ENCODE measurements at regions not wholly inside any gene's neighbourhood (a gene's known extent, or its start where the extent isn't known, plus 50 kb on each side); places are given as distances from the start of the nearest gene placed in this dataset.

- Histone ChIP-seq H3K79me1 (ENCODE audit: insufficient read depth, low read depth, low read length, poor library complexity, severe bottlenecking) (no peaks in the 10 kb centered on the region), H3K18ac (ENCODE audit: insufficient read length, low read depth, low read length) (no peak overlapping the region), H3K23ac (ENCODE audit: insufficient read length, low read depth, low read length) (no peak overlapping the region), H3K27ac (ENCODE audit: insufficient read length, low read depth, low read length) (no peak overlapping the region), H4K20me1 (ENCODE audit: control insufficient read depth, insufficient read depth, insufficient read length) (no peaks in the 10 kb centered on the region), H2BK5ac (ENCODE audit: insufficient read length, low read length) (no peak overlapping the region), H3K9me3 (ENCODE audit: control insufficient read depth, low read depth, low read length) (no peaks in the 10 kb centered on the region), H2BK120ac (ENCODE audit: low read depth, low read length, poor library complexity, severe bottlenecking) (no peak overlapping the region), H2BK12ac (ENCODE audit: insufficient read length, low read depth, low read length) (no peak overlapping the region), H4K91ac (ENCODE audit: insufficient read length, low read depth, low read length) (no peak overlapping the region), H2AK5ac (ENCODE audit: insufficient read length, low read length) (no peak overlapping the region), H4K5ac (ENCODE audit: insufficient read length, low read depth, low read length) (no peak overlapping the region), H2BK20ac (ENCODE audit: low read depth, low read length, poor library complexity, severe bottlenecking) (no peak overlapping the region), H3K23me2 (ENCODE audit: insufficient read length, low read depth, low read length, poor library complexity, severe bottlenecking) (no peaks in the 10 kb centered on the region), H3K9ac (ENCODE audit: extremely low read depth, insufficient read length, low read length) (no peak overlapping the region), H2AFZ (ENCODE audit: low read length) (no peak overlapping the region), H3K79me2 (ENCODE audit: insufficient read depth, low read length) (no peaks in the 10 kb centered on the region), H3K4me2 (ENCODE audit: insufficient read depth, insufficient read length, low read length) (no peak overlapping the region), H3K4ac (ENCODE audit: low read depth, low read length) (no peak overlapping the region), H3K4me1 (ENCODE audit: insufficient read depth, low read length) (no peaks in the 10 kb centered on the region), H3K14ac (ENCODE audit: insufficient read depth, low read length) (no peak overlapping the region), H2BK15ac (ENCODE audit: low read depth, low read length) (no peak overlapping the region), H4K8ac (replicated peaks; ENCODE audit: insufficient read length, low read depth, low read length) (no peak overlapping the region), H3T11ph (ENCODE audit: low read length) (no peak overlapping the region), H3K56ac (ENCODE audit: insufficient read length, low read depth, low read length) (no peak overlapping the region), H3K27me3 (ENCODE audit: insufficient read depth, low read length) (no peaks in the 10 kb centered on the region)
- H3K9me3 Mint-ChIP-seq = peaks cover 5 to 7% of the 10 kb centered on the region in 2 experiments; a peak in 4 of 5 replicates
- no peak overlapping the region for H3K27ac Mint-ChIP-seq
- DNase-seq = no peak
- H3K27me3 Mint-ChIP-seq (ENCODE audit: low read depth) = no peaks in the 10 kb centered on the region
- 100% methylated on average over 1 of the region's 3 CpGs for WGBS (ENCODE audit: extremely low coverage, insufficient read length, low lambda C conversion rate)
- H3K4me1 Mint-ChIP-seq = peaks cover 0 to 2% of the 10 kb centered on the region in 2 experiments; a peak in 1 of 4 replicates
- no peak overlapping the region for H3K4me3 Mint-ChIP-seq
- peaks cover 0 to 4% (median 2%) of the 10 kb centered on the region in 3 experiments; a peak in 4 of 7 replicates for H3K36me3 Mint-ChIP-seq (ENCODE audit: insufficient read depth in 1 of 3, low read depth in 3 of 3)
- no peak for TF ChIP-seq CTCF (conservative IDR thresholded peaks at IDR 0.05)
These were observed 1054.2 kb downstream of the NAALADL2 start for GRCh38 chr3:175913286-175913685.

Data from H9 (cell line).